ENCODE measurements at regions not wholly inside any gene's neighbourhood (a gene's known extent, or its start where the extent isn't known, plus 50 kb on each side); places are given as distances from the start of the nearest gene placed in this dataset.

- ChIA-PET POLR2A (no interaction called here), CTCF (no interaction called here)
- BruUV-seq (replicated peaks) = no TSS peak
- H3K9me3 ChIP-seq = no peaks in the 10 kb centered on the region
- no peaks in the 10 kb centered on the region for H3K36me3 ChIP-seq (ENCODE audit: control insufficient read depth, insufficient read depth, low read length)
- no peak for DNase-seq
- Mint-ChIP-seq H3K4me3 (ENCODE audit: unreplicated experiment) (no peak overlapping the region), H3K9me3 (ENCODE audit: unreplicated experiment) (no peaks in the 10 kb centered on the region), H3K27ac (ENCODE audit: unreplicated experiment) (no peak overlapping the region), H3K36me3 (ENCODE audit: insufficient read depth, unreplicated experiment) (no peaks in the 10 kb centered on the region), H3K27me3 (ENCODE audit: insufficient read depth, unreplicated experiment) (peaks cover 4% of the 10 kb centered on the region), H3K4me1 (ENCODE audit: low read depth, unreplicated experiment) (no peaks in the 10 kb centered on the region)
- H3K27me3 ChIP-seq (replicated peaks; ENCODE audit: control insufficient read depth, insufficient read depth, low read length) = no peaks in the 10 kb centered on the region
- intact Hi-C loops (cut with micrococcal nuclease; ENCODE audit: unreplicated experiment) = no loop called here
- TF ChIP-seq CTCF (IDR thresholded peaks at IDR 0.05; ENCODE audit: insufficient read depth in 1 of 2, low read depth in 1 of 2, low read length in 1 of 2, severe bottlenecking in 1 of 2, unreplicated experiment in 1 of 2) = no peak
- H3K4me3 ChIP-seq (ENCODE audit: low read depth, low read length) = no peak overlapping the region
- no peaks in the 10 kb centered on the region for H3K4me1 ChIP-seq
Observed at GRCh38 chr7:84506151-84506550, 311.6 kb upstream of the SEMA3A start.

GRCh38 chr7:84502239-84502638, 307.6 kb upstream of the SEMA3A start:
- intact Hi-C loops (cut with micrococcal nuclease; ENCODE audit: unreplicated experiment) = no loop called here
- BruUV-seq (replicated peaks) = no TSS peak
- Histone ChIP-seq H3K36me3 (ENCODE audit: control insufficient read depth, insufficient read depth, low read length) (no peaks in the 10 kb centered on the region), H3K9me3 (no peaks in the 10 kb centered on the region), H3K27me3 (replicated peaks; ENCODE audit: control insufficient read depth, insufficient read depth, low read length) (no peaks in the 10 kb centered on the region), H3K4me3 (ENCODE audit: low read depth, low read length) (no peak overlapping the region), H3K4me1 (no peaks in the 10 kb centered on the region)
- Mint-ChIP-seq H3K4me1 (ENCODE audit: low read depth, unreplicated experiment) (no peaks in the 10 kb centered on the region), H3K27me3 (ENCODE audit: insufficient read depth, unreplicated experiment) (peaks cover 5% of the 10 kb centered on the region), H3K4me3 (ENCODE audit: unreplicated experiment) (no peak overlapping the region), H3K27ac (ENCODE audit: unreplicated experiment) (no peak overlapping the region), H3K36me3 (ENCODE audit: insufficient read depth, unreplicated experiment) (no peaks in the 10 kb centered on the region), H3K9me3 (ENCODE audit: unreplicated experiment) (no peaks in the 10 kb centered on the region)
- CTCF ChIA-PET = no interaction called here
- POLR2A ChIA-PET = no interaction called here
- TF ChIP-seq CTCF (IDR thresholded peaks at IDR 0.05; ENCODE audit: insufficient read depth in 1 of 2, low read depth in 1 of 2, low read length in 1 of 2, severe bottlenecking in 1 of 2, unreplicated experiment in 1 of 2) = no peak
- no peak for DNase-seq

GRCh38 chr7:84497873-84498272, 303.3 kb upstream of the SEMA3A start:
- H3K36me3 ChIP-seq (ENCODE audit: control insufficient read depth, insufficient read depth, low read length) = no peaks in the 10 kb centered on the region
- H3K4me3 ChIP-seq (ENCODE audit: low read depth, low read length) = no peak overlapping the region
- intact Hi-C loops (cut with micrococcal nuclease; ENCODE audit: unreplicated experiment) = no loop called here
- DNase-seq = no peak
- no peaks in the 10 kb centered on the region for H3K27me3 ChIP-seq (replicated peaks; ENCODE audit: control insufficient read depth, insufficient read depth, low read length)
- H3K4me1 Mint-ChIP-seq (ENCODE audit: low read depth, unreplicated experiment) = peaks cover under 1% of the 10 kb centered on the region
- H3K36me3 Mint-ChIP-seq (ENCODE audit: insufficient read depth, unreplicated experiment) = no peaks in the 10 kb centered on the region
- H3K27ac Mint-ChIP-seq (ENCODE audit: unreplicated experiment) = no peak overlapping the region
- H3K4me1 ChIP-seq = no peaks in the 10 kb centered on the region
- H3K9me3 ChIP-seq = no peaks in the 10 kb centered on the region
- POLR2A ChIA-PET = no interaction called here
- CTCF ChIA-PET = no interaction called here
- peaks cover 5% of the 10 kb centered on the region for H3K27me3 Mint-ChIP-seq (ENCODE audit: insufficient read depth, unreplicated experiment)
- BruUV-seq (replicated peaks) = no TSS peak
- TF ChIP-seq CTCF (IDR thresholded peaks at IDR 0.05; ENCODE audit: insufficient read depth in 1 of 2, low read depth in 1 of 2, low read length in 1 of 2, severe bottlenecking in 1 of 2, unreplicated experiment in 1 of 2) = no peak
- no peaks in the 10 kb centered on the region for H3K9me3 Mint-ChIP-seq (ENCODE audit: unreplicated experiment)
- H3K4me3 Mint-ChIP-seq (ENCODE audit: unreplicated experiment) = no peak overlapping the region

Data from Caco-2 (cell line).